NCI-H2227 (cell line): ENCODE measurements at regions not wholly inside any gene's neighbourhood (a gene's known extent, or its start where the extent isn't known, plus 50 kb on each side); places are given as distances from the start of the nearest gene placed in this dataset.

ENCODE experiments used
- DNase-seq: peaks from one replicate; lab custom pipeline; 2025; ENCODE audit not compliant: unreplicated experiment; lab: John Stamatoyannopoulos, UW

- DNase-seq = no peak
These were observed 127.3 kb downstream of the TMA16 start for GRCh38 chr4:163621821-163622220.

- DNase-seq = no peak
These were observed 128.0 kb downstream of the TMA16 start for GRCh38 chr4:163622379-163623035.

- DNase-seq = no peak
These were observed 129.3 kb downstream of the TMA16 start for GRCh38 chr4:163623787-163624186.

- no peak for DNase-seq
These were observed 130.2 kb downstream of the TMA16 start for GRCh38 chr4:163624727-163625126.

GRCh38 chr4:163631288-163631687 is 136.8 kb downstream of the TMA16 start:
- no peak for DNase-seq

GRCh38 chr4:163638909-163639308 is 144.4 kb downstream of the TMA16 start:
- no peak for DNase-seq

- no peak for DNase-seq
These were observed 155.1 kb downstream of the TMA16 start for GRCh38 chr4:163649557-163650091.

GRCh38 chr4:163651761-163652160 is 157.3 kb downstream of the TMA16 start:
- DNase-seq = no peak

- no peak for DNase-seq
These were observed 160.1 kb downstream of the TMA16 start for GRCh38 chr4:163654621-163655020.

- DNase-seq = no peak
These were observed 166.1 kb downstream of the TMA16 start for GRCh38 chr4:163660636-163661035.

GRCh38 chr4:163662768-163663167 is 168.3 kb downstream of the TMA16 start:
- no peak for DNase-seq

- no peak for DNase-seq
These were observed 169.2 kb downstream of the TMA16 start for GRCh38 chr4:163663454-163664225.

- no peak for DNase-seq
These were observed 170.6 kb downstream of the TMA16 start for GRCh38 chr4:163665101-163665500.

- DNase-seq = no peak
These were observed 171.2 kb downstream of the TMA16 start for GRCh38 chr4:163665521-163666331.

- DNase-seq = no peak
These were observed 171.9 kb downstream of the TMA16 start for GRCh38 chr4:163666332-163666873.

GRCh38 chr4:163672751-163673150 is 178.3 kb downstream of the TMA16 start:
- no peak for DNase-seq

- no peak for DNase-seq
These were observed 179.6 kb downstream of the TMA16 start for GRCh38 chr4:163673848-163674697.

GRCh38 chr4:163679189-163679588 is 184.7 kb downstream of the TMA16 start:
- no peak for DNase-seq

GRCh38 chr4:163680386-163681098 is 186.1 kb downstream of the TMA16 start:
- DNase-seq = no peak
